ENCODE measurements at regions not wholly inside any gene's neighbourhood (a gene's known extent, or its start where the extent isn't known, plus 50 kb on each side); places are given as distances from the start of the nearest gene placed in this dataset.

DNA sequence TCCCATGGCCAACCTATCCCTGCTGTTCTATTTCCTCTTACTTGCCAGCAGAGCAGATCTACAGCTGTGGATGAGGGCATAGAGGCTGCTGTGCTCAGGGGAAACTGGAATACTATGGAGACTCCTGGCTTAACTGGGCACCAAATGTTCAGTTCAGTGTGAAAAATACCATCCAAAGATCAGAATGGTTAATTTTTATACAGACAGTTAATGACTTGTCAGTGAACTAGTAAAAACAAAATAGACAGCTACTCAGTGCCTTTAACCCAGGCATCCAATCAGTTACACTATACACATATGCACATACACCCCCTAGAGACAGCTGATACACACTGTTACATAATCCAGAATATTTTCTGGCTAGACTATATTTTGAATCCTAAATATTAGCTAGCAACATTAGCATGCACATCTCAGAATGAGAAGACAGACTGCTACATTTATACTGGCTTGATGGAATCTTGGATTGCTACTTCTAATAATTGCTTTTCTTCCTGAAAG, 59.1 kb upstream of the WIPF1 start:
- TF ChIP-seq, protein P1, sequence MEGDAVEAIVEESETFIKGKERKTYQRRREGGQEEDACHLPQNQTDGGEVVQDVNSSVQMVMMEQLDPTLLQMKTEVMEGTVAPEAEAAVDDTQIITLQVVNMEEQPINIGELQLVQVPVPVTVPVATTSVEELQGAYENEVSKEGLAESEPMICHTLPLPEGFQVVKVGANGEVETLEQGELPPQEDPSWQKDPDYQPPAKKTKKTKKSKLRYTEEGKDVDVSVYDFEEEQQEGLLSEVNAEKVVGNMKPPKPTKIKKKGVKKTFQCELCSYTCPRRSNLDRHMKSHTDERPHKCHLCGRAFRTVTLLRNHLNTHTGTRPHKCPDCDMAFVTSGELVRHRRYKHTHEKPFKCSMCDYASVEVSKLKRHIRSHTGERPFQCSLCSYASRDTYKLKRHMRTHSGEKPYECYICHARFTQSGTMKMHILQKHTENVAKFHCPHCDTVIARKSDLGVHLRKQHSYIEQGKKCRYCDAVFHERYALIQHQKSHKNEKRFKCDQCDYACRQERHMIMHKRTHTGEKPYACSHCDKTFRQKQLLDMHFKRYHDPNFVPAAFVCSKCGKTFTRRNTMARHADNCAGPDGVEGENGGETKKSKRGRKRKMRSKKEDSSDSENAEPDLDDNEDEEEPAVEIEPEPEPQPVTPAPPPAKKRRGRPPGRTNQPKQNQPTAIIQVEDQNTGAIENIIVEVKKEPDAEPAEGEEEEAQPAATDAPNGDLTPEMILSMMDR (IDR thresholded peaks at IDR 0.05), result no peak
- TF ChIP-seq, protein P2, sequence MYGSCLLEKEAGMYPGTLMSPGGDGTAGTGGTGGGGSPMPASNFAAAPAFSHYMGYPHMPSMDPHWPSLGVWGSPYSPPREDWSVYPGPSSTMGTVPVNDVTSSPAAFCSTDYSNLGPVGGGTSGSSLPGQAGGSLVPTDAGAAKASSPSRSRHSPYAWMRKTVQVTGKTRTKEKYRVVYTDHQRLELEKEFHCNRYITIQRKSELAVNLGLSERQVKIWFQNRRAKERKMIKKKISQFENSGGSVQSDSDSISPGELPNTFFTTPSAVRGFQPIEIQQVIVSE (CRISPR knock-in tag; IDR thresholded peaks at IDR 0.05; ENCODE audit: borderline replicate concordance), result no peak
- no peak for TF ChIP-seq NFE2L1 (CRISPR knock-in tag; IDR thresholded peaks at IDR 0.05)
- no peak for TF ChIP-seq KAT7 (CRISPR knock-in tag; IDR thresholded peaks at IDR 0.05; ENCODE audit: borderline replicate concordance)
- no peak for TF ChIP-seq RELA (CRISPR knock-in tag; IDR thresholded peaks at IDR 0.05; ENCODE audit: borderline replicate concordance)
- no peak for TF ChIP-seq GRHL2 (CRISPR knock-in tag; IDR thresholded peaks at IDR 0.05; ENCODE audit: insufficient replicate concordance, severe bottlenecking)
- TF ChIP-seq JUN (CRISPR knock-in tag; IDR thresholded peaks at IDR 0.05), result no peak
- TF ChIP-seq MXD4 (CRISPR knock-in tag; IDR thresholded peaks at IDR 0.05; ENCODE audit: borderline replicate concordance), result no peak
- no peak for TF ChIP-seq FOXP1 (CRISPR knock-in tag; IDR thresholded peaks at IDR 0.05; ENCODE audit: borderline replicate concordance)
- no peak for TF ChIP-seq NR2C2 (CRISPR knock-in tag; IDR thresholded peaks at IDR 0.05)
- TF ChIP-seq, protein P3, sequence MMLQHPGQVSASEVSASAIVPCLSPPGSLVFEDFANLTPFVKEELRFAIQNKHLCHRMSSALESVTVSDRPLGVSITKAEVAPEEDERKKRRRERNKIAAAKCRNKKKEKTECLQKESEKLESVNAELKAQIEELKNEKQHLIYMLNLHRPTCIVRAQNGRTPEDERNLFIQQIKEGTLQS (CRISPR knock-in tag; conservative IDR thresholded peaks at IDR 0.05), result no peak

All from WTC11 (cell line).